Endodermal cell (in vitro differentiated cells): ENCODE measurements at regions not wholly inside any gene's neighbourhood (a gene's known extent, or its start where the extent isn't known, plus 50 kb on each side); places are given as distances from the start of the nearest gene placed in this dataset.
"Not testable (repeated sequence)": the region's sequence is repeated elsewhere in the genome, so short reads cannot be mapped to it uniquely, and the experiment has no call there.

Experiments used
- DNase-seq: peaks from one replicate; pipeline ENCODE4 v3.0.0-alpha.2; 2017
- H3K27ac ChIP-seq: 2 replicates; pipeline ENCODE4 v1.5.1; 2013; ENCODE audit warnings: mild to moderate bottlenecking, low read depth, low read length, moderate library complexity
- H3K27me3 ChIP-seq: 2 replicates; pipeline ENCODE4 v1.6.1; 2013; ENCODE audit warnings: mild to moderate bottlenecking, low read length, moderate library complexity; ENCODE audit not compliant: insufficient read depth, control insufficient read depth, poor library complexity, severe bottlenecking
- H3K36me3 ChIP-seq: 2 replicates; pipeline ENCODE4 v1.7.0; 2013; ENCODE audit warnings: mild to moderate bottlenecking, low read length, moderate library complexity; ENCODE audit not compliant: control insufficient read depth, insufficient read depth
- H3K4me1 ChIP-seq: one replicate; pipeline ENCODE4 v1.7.0; 2013; ENCODE audit warnings: low read length; ENCODE audit not compliant: control insufficient read depth, insufficient read depth
- H3K4me3 ChIP-seq: 2 replicates; pipeline ENCODE4 v1.5.1; 2013; ENCODE audit warnings: mild to moderate bottlenecking, low read length, moderate library complexity
- H3K9ac ChIP-seq: 2 replicates; pipeline ENCODE4 v1.6.1; 2013; ENCODE audit warnings: mild to moderate bottlenecking, low read length, moderate library complexity; ENCODE audit not compliant: poor library complexity, severe bottlenecking; ENCODE audit errors: extremely low read depth
- H3K9me3 ChIP-seq: 2 replicates; pipeline ENCODE4 v1.6.1; 2013; ENCODE audit warnings: mild to moderate bottlenecking, low read length, moderate library complexity; ENCODE audit not compliant: control insufficient read depth
- H3K27ac Mint-ChIP-seq: 2 replicates; pipeline ENCODE4 v1.8.0; 2020; ENCODE audit warnings: mixed read lengths
- H3K27me3 Mint-ChIP-seq: 2 replicates; pipeline ENCODE4 v1.8.0; 2021; ENCODE audit warnings: mild to moderate bottlenecking, mixed read lengths; ENCODE audit not compliant: insufficient read depth
- H3K36me3 Mint-ChIP-seq: 2 replicates; pipeline ENCODE4 v1.8.0; 2020; ENCODE audit warnings: low read depth, mixed read lengths
- H3K4me1 Mint-ChIP-seq: 2 replicates; pipeline ENCODE4 v1.8.0; 2020; ENCODE audit warnings: mixed read lengths
- H3K4me3 Mint-ChIP-seq: 2 replicates; pipeline ENCODE4 v1.8.0; 2020; ENCODE audit warnings: mild to moderate bottlenecking, moderate library complexity, mixed read lengths
- H3K9me3 Mint-ChIP-seq: 2 replicates; pipeline ENCODE4 v1.8.0; 2020; ENCODE audit warnings: mild to moderate bottlenecking, mixed read lengths
- WGBS, 2 experiments: methylation state at CpG; one replicate each; pipeline versions ENCODE4 v1.1.5 to v1.1.7; 2013; ENCODE audit warnings: missing lambda C conversion rate in 2 of 2, mixed read lengths in 1 of 2; ENCODE audit not compliant: insufficient coverage in 1 of 2, insufficient read length in 1 of 2; 5-methylcytosine and 5-hydroxymethylcytosine counted together
- TF ChIP-seq, protein P1 (sequence below): fragments of 200-600 bp; sonication (generic); conservative IDR thresholded peaks from 2 replicates; pipeline ENCODE4 v1.5.0; 2021; ENCODE audit warnings: antibody characterized with exemption, mild to moderate bottlenecking

DNA sequence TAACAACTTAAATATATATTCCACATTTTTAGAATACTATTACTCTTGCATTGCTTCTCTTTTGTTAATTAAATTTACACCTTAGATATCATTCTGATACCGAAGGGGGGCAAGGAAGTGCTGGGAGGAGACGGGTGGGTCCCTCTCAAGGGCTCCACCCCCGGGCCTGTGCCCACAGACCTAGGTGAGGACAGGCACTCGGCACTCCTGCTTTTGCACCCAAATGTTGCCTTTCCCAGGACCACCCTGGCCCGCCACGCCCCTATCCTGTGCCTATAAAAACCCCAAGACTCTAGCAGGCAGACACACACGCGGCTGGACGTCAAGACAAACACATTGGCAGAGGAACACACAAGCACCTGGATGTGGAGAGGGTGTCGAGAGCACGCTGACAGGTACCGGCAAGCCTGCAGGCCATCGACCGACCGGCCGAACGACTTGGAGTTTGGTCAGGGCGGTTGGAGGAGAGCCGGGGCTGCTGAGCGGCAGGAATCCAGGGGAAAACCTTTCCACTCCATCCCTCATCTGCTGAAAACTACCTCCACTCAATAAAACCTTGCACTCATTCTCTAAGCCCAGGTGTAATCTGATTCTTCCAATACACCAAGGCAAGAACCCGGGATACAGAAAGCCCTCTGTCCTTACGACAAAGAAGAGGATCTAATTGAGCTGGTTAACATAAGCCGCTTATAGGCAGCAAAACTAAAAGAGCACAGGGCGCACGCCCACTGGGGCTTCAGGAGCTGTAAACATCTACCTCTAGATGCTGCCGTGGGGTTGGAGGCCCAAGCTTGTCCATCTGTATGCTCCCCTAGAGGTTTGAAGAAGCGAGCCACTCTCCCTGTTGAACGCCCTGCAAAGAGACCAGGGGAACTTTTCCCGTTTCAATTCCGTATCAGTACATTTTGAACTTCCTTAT is 197.4 kb upstream of the PRSS16 start:
- Mint-ChIP-seq H3K27me3 (peaks cover 2% of the 10 kb centered on the region), H3K36me3 (peaks cover 15% of the 10 kb centered on the region), H3K9me3 (peaks cover 36% of the 10 kb centered on the region), H3K27ac (peak overlapping the region; percentile 91), H3K4me3 (peak overlapping the region; percentile 56), H3K4me1 (peaks cover 19% of the 10 kb centered on the region)
- DNase-seq = peak; percentile 58
- no peaks in the 10 kb centered on the region for H3K4me1 ChIP-seq
- H3K9me3 ChIP-seq = peaks cover 15% of the 10 kb centered on the region
- peaks cover 12% of the 10 kb centered on the region for H3K36me3 ChIP-seq
- WGBS, 2 experiments = 87 to 93% methylated on average over 12 to 30 of the region's 30 CpGs
- no peak overlapping the region for H3K27ac ChIP-seq
- peak overlapping the region; percentile 38 for H3K9ac ChIP-seq
- H3K27me3 ChIP-seq = no peaks in the 10 kb centered on the region
- peak overlapping the region; percentile 65 for H3K4me3 ChIP-seq
- TF ChIP-seq, protein P1, sequence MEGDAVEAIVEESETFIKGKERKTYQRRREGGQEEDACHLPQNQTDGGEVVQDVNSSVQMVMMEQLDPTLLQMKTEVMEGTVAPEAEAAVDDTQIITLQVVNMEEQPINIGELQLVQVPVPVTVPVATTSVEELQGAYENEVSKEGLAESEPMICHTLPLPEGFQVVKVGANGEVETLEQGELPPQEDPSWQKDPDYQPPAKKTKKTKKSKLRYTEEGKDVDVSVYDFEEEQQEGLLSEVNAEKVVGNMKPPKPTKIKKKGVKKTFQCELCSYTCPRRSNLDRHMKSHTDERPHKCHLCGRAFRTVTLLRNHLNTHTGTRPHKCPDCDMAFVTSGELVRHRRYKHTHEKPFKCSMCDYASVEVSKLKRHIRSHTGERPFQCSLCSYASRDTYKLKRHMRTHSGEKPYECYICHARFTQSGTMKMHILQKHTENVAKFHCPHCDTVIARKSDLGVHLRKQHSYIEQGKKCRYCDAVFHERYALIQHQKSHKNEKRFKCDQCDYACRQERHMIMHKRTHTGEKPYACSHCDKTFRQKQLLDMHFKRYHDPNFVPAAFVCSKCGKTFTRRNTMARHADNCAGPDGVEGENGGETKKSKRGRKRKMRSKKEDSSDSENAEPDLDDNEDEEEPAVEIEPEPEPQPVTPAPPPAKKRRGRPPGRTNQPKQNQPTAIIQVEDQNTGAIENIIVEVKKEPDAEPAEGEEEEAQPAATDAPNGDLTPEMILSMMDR = peak; percentile 48

DNA sequence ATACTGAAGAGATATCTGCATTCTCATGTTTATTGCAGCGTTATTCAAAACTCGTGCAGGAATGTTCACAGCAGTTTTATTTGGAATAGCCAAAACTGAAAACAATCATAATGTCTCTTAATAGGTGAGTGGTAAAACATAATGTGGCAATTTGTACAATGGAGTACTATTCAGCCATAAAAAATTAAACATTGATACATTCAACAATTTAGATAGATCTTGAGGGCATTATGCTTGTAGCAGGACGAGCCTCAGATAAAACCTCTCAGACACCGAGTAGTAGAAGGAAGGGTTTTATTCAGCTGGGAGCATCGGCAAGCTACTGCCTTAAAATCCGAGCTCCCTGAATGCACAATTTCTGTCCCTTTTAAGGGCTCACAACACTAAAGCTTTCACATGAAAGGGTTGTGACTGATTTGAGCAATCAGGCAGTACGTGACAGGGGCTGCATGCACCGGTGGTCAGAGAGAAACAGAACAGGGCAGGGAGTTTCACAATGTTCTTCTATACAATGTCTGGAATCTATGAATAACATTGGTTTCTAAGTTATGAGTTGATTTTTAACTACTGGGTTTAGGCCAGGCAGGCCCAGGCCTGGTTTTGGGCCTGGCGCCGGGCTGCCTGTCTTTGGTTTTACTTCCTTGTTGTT is 195.3 kb upstream of the PRSS16 start:
- not testable (repeated sequence) for H3K27me3 Mint-ChIP-seq, H3K4me3 ChIP-seq, H3K4me1 ChIP-seq, H3K27ac Mint-ChIP-seq, H3K27ac ChIP-seq, H3K27me3 ChIP-seq, H3K36me3 Mint-ChIP-seq, DNase-seq, H3K36me3 ChIP-seq, H3K9ac ChIP-seq, H3K4me3 Mint-ChIP-seq, H3K9me3 ChIP-seq
- WGBS, 2 experiments = 97 to 98% methylated on average over 6 to 8 of the region's 10 CpGs
- peaks cover 19% of the 10 kb centered on the region for H3K9me3 Mint-ChIP-seq
- peaks cover 19% of the 10 kb centered on the region for H3K4me1 Mint-ChIP-seq

DNA sequence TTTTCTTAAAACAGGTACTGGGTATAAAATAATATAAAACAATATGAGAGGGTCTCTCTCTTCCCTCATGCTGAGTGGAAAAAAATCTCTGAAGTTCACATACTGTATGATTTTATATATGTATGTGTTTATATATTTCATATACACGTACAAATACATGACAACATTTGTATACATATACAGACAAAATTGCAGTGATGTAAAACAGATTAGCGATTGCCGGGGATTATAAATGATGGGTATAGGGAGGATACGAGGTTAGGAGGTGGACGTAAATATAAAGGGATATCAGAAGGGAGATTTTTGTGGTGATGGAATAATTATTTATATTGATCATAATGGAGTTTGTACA is 194.8 kb upstream of the PRSS16 start:
- H3K9ac ChIP-seq = no peak overlapping the region
- 94 to 97% methylated on average over 4 of the region's 5 CpGs for WGBS, 2 experiments
- H3K27me3 ChIP-seq = no peaks in the 10 kb centered on the region
- no peaks in the 10 kb centered on the region for H3K4me1 ChIP-seq
- no peaks in the 10 kb centered on the region for H3K36me3 ChIP-seq
- no peak overlapping the region for H3K4me3 Mint-ChIP-seq
- H3K9me3 Mint-ChIP-seq = peaks cover 16% of the 10 kb centered on the region
- no peak overlapping the region for H3K27ac Mint-ChIP-seq
- H3K36me3 Mint-ChIP-seq = peaks cover 2% of the 10 kb centered on the region
- TF ChIP-seq, protein P1 = no peak
- no peaks in the 10 kb centered on the region for H3K9me3 ChIP-seq
- H3K4me3 ChIP-seq = no peak overlapping the region
- no peaks in the 10 kb centered on the region for H3K27me3 Mint-ChIP-seq
- H3K27ac ChIP-seq = no peak overlapping the region
- H3K4me1 Mint-ChIP-seq = peaks cover 18% of the 10 kb centered on the region
- DNase-seq = no peak
